ENCODE measurements at regions not wholly inside any gene's neighbourhood (a gene's known extent, or its start where the extent isn't known, plus 50 kb on each side); places are given as distances from the start of the nearest gene placed in this dataset.

DNA sequence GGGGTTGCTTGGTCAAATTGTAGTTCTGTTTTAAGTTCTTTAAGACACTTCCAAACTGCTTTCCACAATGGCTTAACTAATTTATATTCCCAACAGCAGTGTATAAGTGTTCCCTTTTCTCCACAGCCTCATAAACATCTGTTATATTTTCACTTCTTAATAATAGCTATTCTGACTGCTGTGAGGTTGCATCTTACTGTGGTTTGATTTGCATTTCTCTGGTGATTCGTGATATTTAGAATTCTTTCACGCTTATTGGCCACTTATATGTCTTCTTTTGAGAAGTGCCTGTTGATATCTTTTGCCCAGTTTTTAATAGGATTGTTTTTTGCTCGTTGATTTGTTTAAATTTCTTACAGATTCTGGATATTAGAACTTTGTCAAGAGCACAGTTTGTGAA, 278.6 kb upstream of the ITM2A start:
- no peaks in the 10 kb centered on the region for H3K9me3 ChIP-seq (ENCODE audit: control insufficient read depth, low read length)
- H3K4me1 ChIP-seq (ENCODE audit: control insufficient read depth, insufficient read depth, low read length): no peaks in the 10 kb centered on the region
- intact Hi-C loops (cut with DNase I): no loop called here
- H3K27ac ChIP-seq (ENCODE audit: low read length): no peak overlapping the region
- no peak for ATAC-seq
- WGBS: 59% methylated on average over 3 of the region's 3 CpGs
- H3K4me3 ChIP-seq (ENCODE audit: low read length): no peak overlapping the region
- H3K27me3 ChIP-seq (ENCODE audit: control insufficient read depth, insufficient read depth): no peaks in the 10 kb centered on the region
- no peak for DNase-seq

DNA sequence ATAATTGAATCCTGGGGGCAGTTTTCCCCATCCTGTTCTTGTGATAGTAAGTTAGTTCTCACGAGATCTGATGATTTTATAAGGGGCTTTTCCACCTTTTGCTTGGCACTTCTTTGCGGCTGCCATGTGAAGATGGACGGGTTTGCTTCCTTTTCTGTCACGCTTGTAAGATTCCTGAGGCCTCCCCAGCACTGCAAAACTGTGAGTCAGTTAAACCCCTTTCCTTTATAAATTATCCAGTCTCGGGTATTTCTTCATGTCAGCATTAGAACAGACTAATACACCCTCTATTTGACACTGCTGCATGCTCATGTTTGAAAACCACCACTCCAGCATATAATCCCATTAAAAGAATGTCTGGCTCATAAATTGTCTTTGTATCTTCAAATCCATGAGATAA, 264.4 kb upstream of the ITM2A start:
- Histone ChIP-seq H3K27ac (ENCODE audit: low read length) (no peak overlapping the region), H3K27me3 (ENCODE audit: control insufficient read depth, insufficient read depth) (no peaks in the 10 kb centered on the region), H3K9me3 (ENCODE audit: control insufficient read depth, low read length) (no peaks in the 10 kb centered on the region), H3K4me3 (ENCODE audit: low read length) (no peak overlapping the region), H3K4me1 (ENCODE audit: control insufficient read depth, insufficient read depth, low read length) (no peaks in the 10 kb centered on the region)
- 61% methylated on average over 5 of the region's 5 CpGs for WGBS
- DNase-seq (no peak), ATAC-seq (no peak)
- intact Hi-C loops (cut with DNase I): no loop called here

DNA sequence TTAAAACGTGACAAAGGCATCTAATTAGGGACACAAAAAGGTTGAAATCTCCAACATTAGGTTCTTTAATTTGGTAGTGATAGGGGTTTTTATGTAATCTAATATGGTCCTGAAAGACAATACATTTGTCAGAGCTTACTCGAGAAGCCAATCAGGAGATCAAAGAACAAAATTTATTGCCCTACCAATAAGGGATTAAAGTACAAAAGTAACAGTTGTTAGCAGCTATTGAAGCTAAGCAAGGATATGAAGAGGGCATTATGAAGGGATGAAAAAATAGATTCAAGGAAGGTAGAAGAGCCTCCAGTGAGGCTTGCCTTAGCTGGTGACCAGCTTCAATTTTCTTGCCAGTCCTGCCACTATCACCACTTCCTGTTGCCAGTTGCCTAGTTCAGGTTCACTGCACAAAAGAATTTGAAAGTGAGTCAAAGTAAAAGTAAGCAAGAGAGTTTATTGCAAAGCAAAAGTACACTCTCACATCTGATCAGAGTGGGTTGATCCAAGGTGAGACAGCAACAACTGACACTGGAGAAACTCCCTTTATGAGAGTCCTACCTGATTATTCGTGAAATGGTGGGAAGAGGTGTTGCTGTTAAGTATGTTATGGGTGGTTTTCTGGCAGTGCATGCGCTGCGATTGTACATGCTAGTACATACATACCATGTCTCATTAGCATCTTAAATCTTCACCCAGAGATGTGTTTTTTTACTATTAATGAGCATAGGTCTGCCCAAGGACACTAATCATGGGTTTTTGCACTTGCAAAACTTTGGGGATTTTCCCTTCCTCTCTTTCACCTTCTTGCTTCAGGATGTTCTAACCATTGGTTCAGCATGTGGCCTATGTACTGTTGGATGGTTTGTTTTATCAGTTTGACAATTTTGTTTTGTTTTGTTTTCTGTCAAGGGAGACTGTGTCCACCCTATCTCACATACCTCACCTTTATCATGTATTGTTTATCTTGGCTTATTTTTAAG, 263.2 kb upstream of the ITM2A start:
- DNase-seq (no peak), ATAC-seq (no peak)
- WGBS: 71% methylated on average over 5 of the region's 5 CpGs

GRCh38 chrX:79623098-79623762, 256.1 kb upstream of the ITM2A start:
- H3K9me3 ChIP-seq (ENCODE audit: control insufficient read depth, low read length): no peaks in the 10 kb centered on the region
- WGBS: 74% methylated on average over 3 of the region's 3 CpGs
- DNase-seq: no peak
- no peak overlapping the region for H3K27ac ChIP-seq (ENCODE audit: low read length)
- no peak overlapping the region for H3K4me3 ChIP-seq (ENCODE audit: low read length)
- no peaks in the 10 kb centered on the region for H3K4me1 ChIP-seq (ENCODE audit: control insufficient read depth, insufficient read depth, low read length)
- intact Hi-C loops (cut with DNase I): no loop called here
- no peak for ATAC-seq
- H3K27me3 ChIP-seq (ENCODE audit: control insufficient read depth, insufficient read depth): no peaks in the 10 kb centered on the region

More for the DNA sequence above, 263.2 kb upstream of the ITM2A start:
- no peak overlapping the region for H3K4me3 ChIP-seq (ENCODE audit: low read length)
- intact Hi-C loops (cut with DNase I): no loop called here
- no peaks in the 10 kb centered on the region for H3K9me3 ChIP-seq (ENCODE audit: control insufficient read depth, low read length)
- H3K4me1 ChIP-seq (ENCODE audit: control insufficient read depth, insufficient read depth, low read length): no peaks in the 10 kb centered on the region
- H3K27me3 ChIP-seq (ENCODE audit: control insufficient read depth, insufficient read depth): no peaks in the 10 kb centered on the region
- H3K27ac ChIP-seq (ENCODE audit: low read length): no peak overlapping the region

GRCh38 chrX:79618280-79618679, 251.1 kb upstream of the ITM2A start:
- no peaks in the 10 kb centered on the region for H3K4me1 ChIP-seq (ENCODE audit: control insufficient read depth, insufficient read depth, low read length)
- WGBS: 81% methylated on average over 4 of the region's 4 CpGs
- no peak for DNase-seq
- ATAC-seq: no peak
- H3K27me3 ChIP-seq (ENCODE audit: control insufficient read depth, insufficient read depth): no peaks in the 10 kb centered on the region
- intact Hi-C loops (cut with DNase I): no loop called here
- no peak overlapping the region for H3K27ac ChIP-seq (ENCODE audit: low read length)
- no peak overlapping the region for H3K4me3 ChIP-seq (ENCODE audit: low read length)
- no peaks in the 10 kb centered on the region for H3K9me3 ChIP-seq (ENCODE audit: control insufficient read depth, low read length)

GRCh38 chrX:79604364-79604763, 237.2 kb upstream of the ITM2A start:
- intact Hi-C loops (cut with DNase I): no loop called here
- Histone ChIP-seq H3K9me3 (ENCODE audit: control insufficient read depth, low read length) (no peaks in the 10 kb centered on the region), H3K27ac (ENCODE audit: low read length) (no peak overlapping the region), H3K27me3 (ENCODE audit: control insufficient read depth, insufficient read depth) (no peaks in the 10 kb centered on the region), H3K4me3 (ENCODE audit: low read length) (no peak overlapping the region), H3K4me1 (ENCODE audit: control insufficient read depth, insufficient read depth, low read length) (no peaks in the 10 kb centered on the region)
- DNase-seq (no peak), ATAC-seq (no peak)
- WGBS: 87% methylated on average over 4 of the region's 4 CpGs

DNA sequence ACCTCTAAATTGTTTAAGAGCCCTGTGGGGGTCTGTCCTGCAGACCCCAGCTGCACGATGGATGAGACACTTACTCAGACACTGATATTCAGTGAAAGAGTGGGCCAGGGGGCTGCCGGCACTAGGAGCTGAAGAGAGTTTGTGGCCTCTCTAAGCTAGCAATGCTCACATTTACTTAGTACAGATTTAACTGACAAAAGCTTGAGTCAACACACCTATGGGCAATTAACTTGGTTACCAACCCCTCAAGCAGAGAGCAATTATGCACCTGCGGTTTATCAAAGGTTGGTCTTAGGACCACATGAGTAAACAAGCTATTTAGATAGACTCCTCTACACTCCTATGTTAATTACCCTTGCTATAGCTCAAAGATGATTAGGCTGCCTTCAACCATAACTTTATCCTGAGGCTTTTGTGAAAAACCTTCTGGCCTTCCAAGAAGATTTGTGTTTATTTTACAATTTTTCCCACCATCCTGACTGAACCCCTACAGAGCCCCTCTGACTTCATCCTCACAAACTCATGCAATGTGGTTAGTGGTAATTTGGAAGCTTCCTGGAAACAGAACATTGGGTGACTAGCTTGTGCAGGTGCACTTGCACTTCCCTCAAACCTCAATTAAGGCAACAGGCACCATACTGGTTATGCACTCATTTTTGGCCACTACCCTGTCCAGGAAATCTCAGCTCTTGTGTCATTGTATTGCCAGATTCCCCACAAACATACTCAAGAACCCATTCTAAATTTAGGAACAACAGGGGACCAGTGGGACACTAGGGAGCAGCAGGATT, 234.4 kb upstream of the ITM2A start:
- Histone ChIP-seq H3K4me1 (ENCODE audit: control insufficient read depth, insufficient read depth, low read length) (no peaks in the 10 kb centered on the region), H3K27ac (ENCODE audit: low read length) (no peak overlapping the region), H3K9me3 (ENCODE audit: control insufficient read depth, low read length) (no peaks in the 10 kb centered on the region), H3K4me3 (ENCODE audit: low read length) (no peak overlapping the region), H3K27me3 (ENCODE audit: control insufficient read depth, insufficient read depth) (no peaks in the 10 kb centered on the region)
- no peak for DNase-seq
- intact Hi-C loops (cut with DNase I): no loop called here
- 41% methylated on average over 3 of the region's 3 CpGs for WGBS
- ATAC-seq: no peak

GRCh38 chrX:79592259-79592658, 225.1 kb upstream of the ITM2A start:
- Histone ChIP-seq H3K4me1 (ENCODE audit: control insufficient read depth, insufficient read depth, low read length) (no peaks in the 10 kb centered on the region), H3K27me3 (ENCODE audit: control insufficient read depth, insufficient read depth) (no peaks in the 10 kb centered on the region), H3K27ac (ENCODE audit: low read length) (no peak overlapping the region), H3K4me3 (ENCODE audit: low read length) (no peak overlapping the region), H3K9me3 (ENCODE audit: control insufficient read depth, low read length) (no peaks in the 10 kb centered on the region)
- intact Hi-C loops (cut with DNase I): no loop called here
- no peak for DNase-seq
- ATAC-seq: no peak
- WGBS: 26% methylated on average over 3 of the region's 3 CpGs

GRCh38 chrX:79588233-79588632, 221.1 kb upstream of the ITM2A start:
- Histone ChIP-seq H3K27me3 (ENCODE audit: control insufficient read depth, insufficient read depth) (no peaks in the 10 kb centered on the region), H3K4me1 (ENCODE audit: control insufficient read depth, insufficient read depth, low read length) (no peaks in the 10 kb centered on the region), H3K9me3 (ENCODE audit: control insufficient read depth, low read length) (no peaks in the 10 kb centered on the region), H3K27ac (ENCODE audit: low read length) (no peak overlapping the region), H3K4me3 (ENCODE audit: low read length) (no peak overlapping the region)
- DNase-seq (no peak), ATAC-seq (no peak)
- intact Hi-C loops (cut with DNase I): no loop called here

DNA sequence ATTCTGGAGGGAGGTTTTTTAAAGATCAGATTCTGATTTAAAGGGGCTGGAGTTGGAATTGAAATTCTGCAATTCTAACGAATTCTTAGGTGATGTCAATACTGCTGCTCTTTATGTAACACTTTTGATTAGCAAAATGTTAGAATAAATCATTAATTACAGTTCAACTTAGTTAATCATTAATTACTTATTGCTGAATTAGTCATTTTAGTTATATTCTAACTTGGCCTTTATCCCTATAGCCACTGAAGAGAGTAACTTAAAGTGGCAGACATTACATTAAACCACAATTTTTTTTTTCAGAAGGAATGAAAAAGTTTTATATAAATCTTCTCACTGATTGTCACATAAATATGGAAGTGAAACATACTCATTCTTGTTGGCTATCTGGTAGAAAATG, 206.6 kb upstream of the ITM2A start:
- WGBS: 43% methylated on average over 1 of the region's 1 CpG
- ATAC-seq: no peak
- intact Hi-C loops (cut with DNase I): no loop called here

DNA sequence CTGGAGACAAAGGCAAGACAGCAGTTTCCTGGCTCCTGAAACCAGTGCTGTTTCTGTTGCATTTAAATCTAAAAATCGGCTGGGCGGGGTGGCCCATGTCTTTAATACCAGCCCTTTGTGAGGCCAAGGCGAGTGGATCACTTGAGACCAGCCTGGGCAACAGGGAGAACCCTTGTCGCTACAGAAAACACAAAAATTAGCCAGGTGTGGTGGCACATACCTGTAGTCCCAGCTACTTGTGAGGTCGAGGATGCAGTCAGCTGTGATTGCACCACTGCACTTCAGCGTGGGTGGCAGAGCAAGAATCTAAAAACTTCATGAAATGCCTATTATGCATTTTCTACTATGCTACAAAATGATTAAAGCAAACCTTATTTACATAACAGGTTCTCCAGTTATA, 205.4 kb upstream of the ITM2A start:
- 75% methylated on average over 6 of the region's 6 CpGs for WGBS
- no peak overlapping the region for H3K4me3 ChIP-seq (ENCODE audit: low read length)

More for the DNA sequence above, 206.6 kb upstream of the ITM2A start:
- Histone ChIP-seq H3K27ac (ENCODE audit: low read length) (no peak overlapping the region), H3K4me3 (ENCODE audit: low read length) (no peak overlapping the region), H3K9me3 (ENCODE audit: control insufficient read depth, low read length) (no peaks in the 10 kb centered on the region), H3K4me1 (ENCODE audit: control insufficient read depth, insufficient read depth, low read length) (no peaks in the 10 kb centered on the region), H3K27me3 (ENCODE audit: control insufficient read depth, insufficient read depth) (no peaks in the 10 kb centered on the region)
- no peak for DNase-seq

More for the DNA sequence above, 205.4 kb upstream of the ITM2A start:
- Histone ChIP-seq H3K27me3 (ENCODE audit: control insufficient read depth, insufficient read depth) (no peaks in the 10 kb centered on the region), H3K27ac (ENCODE audit: low read length) (no peak overlapping the region), H3K9me3 (ENCODE audit: control insufficient read depth, low read length) (no peaks in the 10 kb centered on the region), H3K4me1 (ENCODE audit: control insufficient read depth, insufficient read depth, low read length) (no peaks in the 10 kb centered on the region)
- DNase-seq: no peak
- intact Hi-C loops (cut with DNase I): no loop called here
- ATAC-seq: no peak

Measured in right cardiac atrium (tissue), 5 donors.